ENCODE measurements at regions not wholly inside any gene's neighbourhood (a gene's known extent, or its start where the extent isn't known, plus 50 kb on each side); places are given as distances from the start of the nearest gene placed in this dataset.

DNA sequence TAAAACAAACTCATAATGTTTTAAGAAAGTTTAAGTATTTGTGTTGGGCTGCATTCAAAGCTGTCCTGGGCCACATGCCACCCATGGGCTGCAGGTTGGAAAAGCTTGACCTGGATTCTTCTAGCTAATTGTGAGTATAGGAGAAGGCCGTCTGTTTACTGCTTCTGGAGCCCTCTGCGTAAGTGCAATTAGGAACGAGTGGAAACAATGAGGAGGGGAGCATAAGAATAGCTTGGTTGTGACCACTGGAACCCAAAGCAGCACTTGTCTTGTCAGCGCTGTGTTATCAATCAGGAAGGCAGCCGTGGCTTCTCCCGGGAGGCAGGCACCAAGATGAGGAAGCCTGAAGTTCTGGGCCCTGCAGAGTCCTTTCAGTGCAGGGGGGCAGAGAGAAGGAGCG, 110.4 kb upstream of the MBNL2 start:
- intact Hi-C loops (cut with micrococcal nuclease) = loop anchor here (5.0 kb wide), 1 partner anchor 246 kb away; no protein-coding TSS in a partner anchor
- Histone ChIP-seq H3K9me2 (replicated peaks; ENCODE audit: low read length) (no peaks in the 10 kb centered on the region), H3K9me3 (ENCODE audit: low read length) (no peaks in the 10 kb centered on the region), H3K27ac (ENCODE audit: low read length) (no peak overlapping the region), H3K4me2 (ENCODE audit: low read length) (no peak overlapping the region), H3K4me3 (ENCODE audit: low read length) (no peak overlapping the region), H3K27me3 (ENCODE audit: low read length) (no peaks in the 10 kb centered on the region), H3K9ac (ENCODE audit: low read length) (no peak overlapping the region), H3F3A (ENCODE audit: low read length, unreplicated experiment) (no peaks in the 10 kb centered on the region), H3K36me3 (ENCODE audit: low read depth, low read length) (no peaks in the 10 kb centered on the region), H3K79me2 (ENCODE audit: low read length) (no peaks in the 10 kb centered on the region), H4K20me1 (ENCODE audit: low read length) (no peaks in the 10 kb centered on the region), H2AFZ (ENCODE audit: low read length) (no peak overlapping the region), H3K4me1 (ENCODE audit: insufficient read depth, low read length) (peaks cover 22% of the 10 kb centered on the region)
- BruUV-seq (replicated peaks) = no TSS peak
- ChIA-PET CTCF (no interaction called here), POLR2A (ENCODE audit: unreplicated experiment) (interaction anchor here (0.6 kb wide), 1 partner anchor 110 kb away, joined by 4 read pairs; the partner anchor contains the start of gene MBNL2)
- TF ChIP-seq EZH2phosphoT487 (IDR thresholded peaks at IDR 0.05; ENCODE audit: borderline replicate concordance, low read length) (no peak), EZH2 (IDR thresholded peaks at IDR 0.05; ENCODE audit: low read length, unreplicated experiment) (no peak)
- TF ChIP-seq, protein P1, sequence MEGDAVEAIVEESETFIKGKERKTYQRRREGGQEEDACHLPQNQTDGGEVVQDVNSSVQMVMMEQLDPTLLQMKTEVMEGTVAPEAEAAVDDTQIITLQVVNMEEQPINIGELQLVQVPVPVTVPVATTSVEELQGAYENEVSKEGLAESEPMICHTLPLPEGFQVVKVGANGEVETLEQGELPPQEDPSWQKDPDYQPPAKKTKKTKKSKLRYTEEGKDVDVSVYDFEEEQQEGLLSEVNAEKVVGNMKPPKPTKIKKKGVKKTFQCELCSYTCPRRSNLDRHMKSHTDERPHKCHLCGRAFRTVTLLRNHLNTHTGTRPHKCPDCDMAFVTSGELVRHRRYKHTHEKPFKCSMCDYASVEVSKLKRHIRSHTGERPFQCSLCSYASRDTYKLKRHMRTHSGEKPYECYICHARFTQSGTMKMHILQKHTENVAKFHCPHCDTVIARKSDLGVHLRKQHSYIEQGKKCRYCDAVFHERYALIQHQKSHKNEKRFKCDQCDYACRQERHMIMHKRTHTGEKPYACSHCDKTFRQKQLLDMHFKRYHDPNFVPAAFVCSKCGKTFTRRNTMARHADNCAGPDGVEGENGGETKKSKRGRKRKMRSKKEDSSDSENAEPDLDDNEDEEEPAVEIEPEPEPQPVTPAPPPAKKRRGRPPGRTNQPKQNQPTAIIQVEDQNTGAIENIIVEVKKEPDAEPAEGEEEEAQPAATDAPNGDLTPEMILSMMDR (conservative IDR thresholded peaks at IDR 0.05; ENCODE audit: low read depth, low read length) = no peak
- DNase-seq (no peak), ATAC-seq (no peak)

DNA sequence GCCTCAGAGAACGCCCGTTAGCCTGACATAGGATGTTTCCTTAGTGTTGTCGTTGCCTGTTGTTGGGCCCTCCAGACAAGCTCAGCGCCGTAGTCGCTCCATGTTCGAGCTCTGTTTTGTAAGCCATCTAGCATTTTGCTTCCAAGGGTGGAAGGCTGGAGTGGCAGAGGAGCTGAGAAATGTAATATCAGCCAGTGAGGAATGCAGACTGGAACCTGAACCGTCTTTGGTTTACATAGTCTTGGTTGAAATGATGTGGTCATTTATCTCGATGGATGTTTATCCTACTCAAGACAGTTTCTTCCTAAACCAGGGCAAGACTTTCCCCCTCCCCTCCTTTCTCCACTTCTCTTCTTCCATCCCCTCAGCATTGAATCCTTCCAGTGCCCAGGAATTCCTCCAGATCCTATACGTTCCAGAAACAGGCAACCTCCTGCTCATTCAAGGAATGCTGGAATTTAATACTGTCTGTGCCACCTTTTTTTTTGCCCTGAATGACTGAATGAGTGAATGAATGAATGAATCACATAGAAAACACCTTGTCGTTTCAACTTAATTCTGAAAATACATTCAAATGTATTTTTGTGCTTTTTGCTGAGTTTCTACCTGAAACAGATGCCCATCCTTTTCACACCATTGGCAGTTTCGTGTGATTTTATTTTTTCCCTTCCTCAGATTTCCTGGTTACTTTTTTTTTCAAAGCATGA, 109.5 kb upstream of the MBNL2 start:
- no peak overlapping the region for H2AFZ ChIP-seq (ENCODE audit: low read length)
- H3F3A ChIP-seq (ENCODE audit: low read length, unreplicated experiment) = no peaks in the 10 kb centered on the region
- no peaks in the 10 kb centered on the region for H3K27me3 ChIP-seq (ENCODE audit: low read length)
- BruUV-seq (replicated peaks) = no TSS peak
- CTCF ChIA-PET = interaction anchor here (1.1 kb wide), 1 partner anchor 109 kb away, joined by 3 read pairs; the partner anchor contains the start of gene MBNL2
- no peaks in the 10 kb centered on the region for H3K9me3 ChIP-seq (ENCODE audit: low read length)
- no peak overlapping the region for H3K4me2 ChIP-seq (ENCODE audit: low read length)
- H3K4me3 ChIP-seq (ENCODE audit: low read length) = no peak overlapping the region
- no peaks in the 10 kb centered on the region for H3K79me2 ChIP-seq (ENCODE audit: low read length)
- H4K20me1 ChIP-seq (ENCODE audit: low read length) = no peaks in the 10 kb centered on the region
- ATAC-seq (no peak), DNase-seq (no peak)
- peaks cover 22% of the 10 kb centered on the region for H3K4me1 ChIP-seq (ENCODE audit: insufficient read depth, low read length)
- no peak overlapping the region for H3K27ac ChIP-seq (ENCODE audit: low read length)
- intact Hi-C loops (cut with micrococcal nuclease) = loop anchor here (5.0 kb wide), 1 partner anchor 245 kb away; no protein-coding TSS in a partner anchor
- POLR2A ChIA-PET (ENCODE audit: unreplicated experiment) = interaction anchor here (0.6 kb wide), 1 partner anchor 109 kb away, joined by 4 read pairs; the partner anchor contains the start of gene MBNL2
- H3K9me2 ChIP-seq (replicated peaks; ENCODE audit: low read length) = no peaks in the 10 kb centered on the region
- no peaks in the 10 kb centered on the region for H3K36me3 ChIP-seq (ENCODE audit: low read depth, low read length)
- TF ChIP-seq EZH2 (IDR thresholded peaks at IDR 0.05; ENCODE audit: low read length, unreplicated experiment) (no peak), EZH2phosphoT487 (IDR thresholded peaks at IDR 0.05; ENCODE audit: borderline replicate concordance, low read length) (no peak)
- TF ChIP-seq, protein P1 (conservative IDR thresholded peaks at IDR 0.05; ENCODE audit: low read depth, low read length) = no peak
- no peak overlapping the region for H3K9ac ChIP-seq (ENCODE audit: low read length)

Data from PC-3 (cell line).